ENCODE measurements at regions not wholly inside any gene's neighbourhood (a gene's known extent, or its start where the extent isn't known, plus 50 kb on each side); places are given as distances from the start of the nearest gene placed in this dataset.

DNA sequence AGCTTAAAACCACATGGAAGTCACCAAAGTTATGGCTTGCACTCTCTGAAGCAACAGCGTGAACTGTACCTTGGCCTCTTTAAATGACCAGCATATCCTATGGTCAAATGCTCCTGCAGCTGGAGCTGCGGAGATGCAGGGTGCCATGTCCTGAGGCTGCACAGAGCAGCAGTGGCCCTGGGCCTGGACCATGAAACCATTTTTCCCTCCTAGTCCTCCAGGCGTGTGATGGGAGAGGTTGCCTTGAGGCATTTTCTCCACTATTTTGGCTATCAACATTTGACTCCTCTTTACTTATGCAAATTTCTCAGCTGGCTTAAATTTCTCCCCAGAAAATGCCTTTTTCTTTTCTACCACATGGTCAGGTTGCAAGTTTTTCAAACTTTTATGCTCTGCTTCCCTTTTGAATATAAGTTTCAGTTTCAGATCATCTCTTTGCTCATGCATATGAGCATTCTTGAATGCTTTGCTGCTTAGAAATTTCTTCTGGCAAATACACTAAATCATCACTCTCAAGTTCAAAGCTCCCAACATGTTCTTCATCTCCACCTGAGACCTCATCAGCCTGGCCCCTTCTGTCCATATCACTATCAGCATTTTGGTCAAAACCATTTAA lies 82.9 kb upstream of the TMEFF2 start:
- TF ChIP-seq TCF12 (IDR thresholded peaks at IDR 0.05; ENCODE audit: low read depth) (no peak), CREB1 (IDR thresholded peaks at IDR 0.05; ENCODE audit: low read depth) (no peak), TAF1 (IDR thresholded peaks at IDR 0.05; ENCODE audit: low read depth) (no peak), FOXM1 (IDR thresholded peaks at IDR 0.05; ENCODE audit: borderline replicate concordance, low read depth) (no peak), ZBTB7A (IDR thresholded peaks at IDR 0.05; ENCODE audit: low read depth) (no peak)
- TF ChIP-seq, protein P1, sequence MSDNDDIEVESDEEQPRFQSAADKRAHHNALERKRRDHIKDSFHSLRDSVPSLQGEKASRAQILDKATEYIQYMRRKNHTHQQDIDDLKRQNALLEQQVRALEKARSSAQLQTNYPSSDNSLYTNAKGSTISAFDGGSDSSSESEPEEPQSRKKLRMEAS (IDR thresholded peaks at IDR 0.05) = no peak
- TF ChIP-seq, protein P2, sequence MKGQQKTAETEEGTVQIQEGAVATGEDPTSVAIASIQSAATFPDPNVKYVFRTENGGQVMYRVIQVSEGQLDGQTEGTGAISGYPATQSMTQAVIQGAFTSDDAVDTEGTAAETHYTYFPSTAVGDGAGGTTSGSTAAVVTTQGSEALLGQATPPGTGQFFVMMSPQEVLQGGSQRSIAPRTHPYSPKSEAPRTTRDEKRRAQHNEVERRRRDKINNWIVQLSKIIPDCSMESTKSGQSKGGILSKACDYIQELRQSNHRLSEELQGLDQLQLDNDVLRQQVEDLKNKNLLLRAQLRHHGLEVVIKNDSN (IDR thresholded peaks at IDR 0.05) = no peak

DNA sequence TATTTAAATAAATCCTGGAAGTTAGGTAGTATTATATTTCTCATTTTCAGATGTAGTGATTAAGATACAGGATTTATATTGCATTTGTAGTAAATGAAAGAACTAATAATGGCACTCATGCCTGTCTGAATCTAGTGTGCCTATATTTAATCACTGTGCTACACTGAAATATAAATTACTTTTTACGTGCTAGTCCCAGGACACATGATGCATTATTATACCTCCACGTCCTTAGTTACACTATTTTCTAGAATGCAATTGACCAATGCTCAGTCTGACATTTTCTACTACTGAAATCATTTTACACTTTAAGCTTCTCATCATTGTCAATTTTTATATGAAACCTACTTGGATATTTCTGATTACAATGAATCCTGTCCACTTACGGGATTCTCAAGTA lies 80.9 kb upstream of the TMEFF2 start:
- TF ChIP-seq YY1 (IDR thresholded peaks at IDR 0.05; ENCODE audit: low read depth) = no peak
- TF ChIP-seq, protein P2 (IDR thresholded peaks at IDR 0.05) = no peak
- no peak for TF ChIP-seq CEBPB (IDR thresholded peaks at IDR 0.05)

DNA sequence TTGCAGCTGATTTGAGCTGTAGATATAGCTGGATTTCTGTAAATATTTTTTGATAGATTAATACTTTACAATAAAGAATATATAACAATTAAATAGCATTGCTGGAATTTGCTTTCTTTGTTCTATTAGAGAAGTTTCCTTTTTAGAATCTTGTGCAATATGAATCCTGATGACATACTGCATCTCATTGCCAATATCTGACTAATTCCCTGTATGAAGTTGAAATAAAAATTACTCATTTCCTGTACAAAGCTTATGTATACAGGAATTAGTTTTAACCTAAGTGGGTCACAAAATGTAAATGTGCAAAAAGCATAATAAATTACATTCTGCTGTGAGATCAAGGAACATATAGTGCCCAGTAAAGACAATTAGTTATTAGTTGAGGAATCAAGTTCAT lies 72.8 kb upstream of the TMEFF2 start:
- TF ChIP-seq ZBTB7A (IDR thresholded peaks at IDR 0.05; ENCODE audit: low read depth) (no peak), FOXM1 (IDR thresholded peaks at IDR 0.05; ENCODE audit: borderline replicate concordance, low read depth) (no peak), YY1 (IDR thresholded peaks at IDR 0.05; ENCODE audit: low read depth) (no peak), TEAD4 (IDR thresholded peaks at IDR 0.05) (no peak)
- TF ChIP-seq, protein P2 (IDR thresholded peaks at IDR 0.05) = no peak

DNA sequence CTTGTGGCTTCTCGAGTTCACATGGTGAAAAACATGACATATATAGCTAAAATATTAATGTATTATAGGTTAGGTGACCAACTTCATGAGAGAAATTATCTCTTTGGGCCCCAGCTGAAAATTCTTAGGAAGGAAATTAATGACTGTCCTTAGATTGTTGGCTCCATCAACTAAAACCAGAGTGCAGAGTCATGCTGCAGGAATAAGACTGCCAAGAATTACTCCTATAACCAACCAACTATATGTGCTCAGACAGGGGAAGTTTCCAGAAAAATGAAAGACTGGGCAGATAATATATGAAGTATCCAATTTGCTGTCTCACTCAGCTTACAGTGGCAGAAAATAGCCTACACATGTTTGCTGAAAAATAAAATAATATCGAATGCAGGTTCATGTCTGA lies 71.0 kb upstream of the TMEFF2 start:
- TF ChIP-seq YY1 (IDR thresholded peaks at IDR 0.05; ENCODE audit: low read depth) (no peak), TAF1 (IDR thresholded peaks at IDR 0.05; ENCODE audit: low read depth) (no peak), RAD21 (IDR thresholded peaks at IDR 0.05; ENCODE audit: low read depth) (no peak), EP300 (IDR thresholded peaks at IDR 0.05; ENCODE audit: borderline replicate concordance) (no peak), ZBTB7A (IDR thresholded peaks at IDR 0.05; ENCODE audit: low read depth) (no peak), CEBPB (IDR thresholded peaks at IDR 0.05) (no peak), NFIC (IDR thresholded peaks at IDR 0.05) (no peak), FOXM1 (IDR thresholded peaks at IDR 0.05; ENCODE audit: borderline replicate concordance, low read depth) (no peak), CREB1 (IDR thresholded peaks at IDR 0.05; ENCODE audit: low read depth) (no peak), EGR1 (IDR thresholded peaks at IDR 0.05) (no peak), TCF12 (IDR thresholded peaks at IDR 0.05; ENCODE audit: low read depth) (no peak), TEAD4 (IDR thresholded peaks at IDR 0.05) (no peak)
- TF ChIP-seq, protein P3, sequence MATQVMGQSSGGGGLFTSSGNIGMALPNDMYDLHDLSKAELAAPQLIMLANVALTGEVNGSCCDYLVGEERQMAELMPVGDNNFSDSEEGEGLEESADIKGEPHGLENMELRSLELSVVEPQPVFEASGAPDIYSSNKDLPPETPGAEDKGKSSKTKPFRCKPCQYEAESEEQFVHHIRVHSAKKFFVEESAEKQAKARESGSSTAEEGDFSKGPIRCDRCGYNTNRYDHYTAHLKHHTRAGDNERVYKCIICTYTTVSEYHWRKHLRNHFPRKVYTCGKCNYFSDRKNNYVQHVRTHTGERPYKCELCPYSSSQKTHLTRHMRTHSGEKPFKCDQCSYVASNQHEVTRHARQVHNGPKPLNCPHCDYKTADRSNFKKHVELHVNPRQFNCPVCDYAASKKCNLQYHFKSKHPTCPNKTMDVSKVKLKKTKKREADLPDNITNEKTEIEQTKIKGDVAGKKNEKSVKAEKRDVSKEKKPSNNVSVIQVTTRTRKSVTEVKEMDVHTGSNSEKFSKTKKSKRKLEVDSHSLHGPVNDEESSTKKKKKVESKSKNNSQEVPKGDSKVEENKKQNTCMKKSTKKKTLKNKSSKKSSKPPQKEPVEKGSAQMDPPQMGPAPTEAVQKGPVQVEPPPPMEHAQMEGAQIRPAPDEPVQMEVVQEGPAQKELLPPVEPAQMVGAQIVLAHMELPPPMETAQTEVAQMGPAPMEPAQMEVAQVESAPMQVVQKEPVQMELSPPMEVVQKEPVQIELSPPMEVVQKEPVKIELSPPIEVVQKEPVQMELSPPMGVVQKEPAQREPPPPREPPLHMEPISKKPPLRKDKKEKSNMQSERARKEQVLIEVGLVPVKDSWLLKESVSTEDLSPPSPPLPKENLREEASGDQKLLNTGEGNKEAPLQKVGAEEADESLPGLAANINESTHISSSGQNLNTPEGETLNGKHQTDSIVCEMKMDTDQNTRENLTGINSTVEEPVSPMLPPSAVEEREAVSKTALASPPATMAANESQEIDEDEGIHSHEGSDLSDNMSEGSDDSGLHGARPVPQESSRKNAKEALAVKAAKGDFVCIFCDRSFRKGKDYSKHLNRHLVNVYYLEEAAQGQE (IDR thresholded peaks at IDR 0.05; ENCODE audit: low read depth) = no peak
- TF ChIP-seq, protein P1 (IDR thresholded peaks at IDR 0.05) = no peak
- TF ChIP-seq, protein P2 (IDR thresholded peaks at IDR 0.05) = no peak

DNA sequence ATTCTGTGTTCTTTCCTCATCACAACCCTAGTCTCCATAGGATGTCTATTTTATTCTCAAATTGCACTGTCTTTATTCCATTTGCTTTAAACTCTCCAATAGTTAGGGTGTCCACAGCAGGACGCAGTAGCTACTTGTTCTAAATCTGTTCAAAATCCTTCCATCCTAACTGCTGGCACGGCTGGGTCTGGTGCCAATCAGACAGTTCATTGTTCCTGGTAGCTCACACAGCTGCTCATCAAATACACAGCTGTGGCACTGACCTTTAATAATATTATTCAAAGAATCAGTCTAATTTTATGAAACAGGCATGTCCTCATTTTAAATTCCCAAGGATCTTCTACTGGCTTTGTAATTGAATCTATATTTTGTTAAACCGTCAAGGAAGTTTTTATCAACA lies 59.7 kb upstream of the TMEFF2 start:
- TF ChIP-seq TAF1 (IDR thresholded peaks at IDR 0.05; ENCODE audit: low read depth) (no peak), NFIC (IDR thresholded peaks at IDR 0.05) (no peak), RAD21 (IDR thresholded peaks at IDR 0.05; ENCODE audit: low read depth) (no peak), TCF12 (IDR thresholded peaks at IDR 0.05; ENCODE audit: low read depth) (no peak)
- TF ChIP-seq, protein P3 (IDR thresholded peaks at IDR 0.05; ENCODE audit: low read depth) = no peak
- TF ChIP-seq, protein P2 (IDR thresholded peaks at IDR 0.05) = no peak
